HUES48 (cell line): ENCODE measurements at regions not wholly inside any gene's neighbourhood (a gene's known extent, or its start where the extent isn't known, plus 50 kb on each side); places are given as distances from the start of the nearest gene placed in this dataset.
"Not testable (repeated sequence)": the region's sequence is repeated elsewhere in the genome, so short reads cannot be mapped to it uniquely, and the experiment has no call there.

ENCODE experiments used
- H3K27ac ChIP-seq: one replicate; pipeline ENCODE4 v1.7.0; 2013; ENCODE audit warnings: low read depth, low read length, inconsistent platforms
- H3K27me3 ChIP-seq: 2 replicates; pipeline ENCODE4 v1.6.1; 2013; ENCODE audit warnings: mild to moderate bottlenecking, low read length; ENCODE audit not compliant: control insufficient read depth, insufficient read depth
- H3K36me3 ChIP-seq: 2 replicates; pipeline ENCODE4 v1.6.1; 2013; ENCODE audit warnings: low read length; ENCODE audit not compliant: control insufficient read depth, insufficient read depth
- H3K4me1 ChIP-seq: 2 replicates; pipeline ENCODE4 v1.6.1; 2013; ENCODE audit warnings: mild to moderate bottlenecking, low read length; ENCODE audit not compliant: control insufficient read depth, insufficient read depth
- H3K4me3 ChIP-seq: 2 replicates; pipeline ENCODE4 v1.5.1; 2013; ENCODE audit warnings: mild to moderate bottlenecking, low read depth, low read length
- H3K9ac ChIP-seq: 2 replicates; pipeline ENCODE4 v1.6.1; 2013; ENCODE audit warnings: mild to moderate bottlenecking, low read depth, low read length, moderate library complexity
- H3K9me3 ChIP-seq: 2 replicates; pipeline ENCODE4 v1.6.1; 2013; ENCODE audit warnings: low read length; ENCODE audit not compliant: control insufficient read depth, insufficient read depth

- no peak overlapping the region for H3K9ac ChIP-seq
- no peak overlapping the region for H3K27ac ChIP-seq
- H3K36me3 ChIP-seq: no peaks in the 10 kb centered on the region
- peaks cover 43% of the 10 kb centered on the region for H3K9me3 ChIP-seq
- H3K4me1 ChIP-seq: no peaks in the 10 kb centered on the region
- no peak overlapping the region for H3K4me3 ChIP-seq
- H3K27me3 ChIP-seq: no peaks in the 10 kb centered on the region
Measured at GRCh38 chrX:78822157-78822690, 74.7 kb downstream of the LPAR4 start.

- Histone ChIP-seq H3K36me3 (no peaks in the 10 kb centered on the region), H3K9ac (no peak overlapping the region), H3K9me3 (peaks cover 53% of the 10 kb centered on the region), H3K27ac (no peak overlapping the region), H3K4me3 (no peak overlapping the region), H3K4me1 (no peaks in the 10 kb centered on the region), H3K27me3 (no peaks in the 10 kb centered on the region)
Measured at GRCh38 chrX:78831523-78831922, 84.0 kb downstream of the LPAR4 start.

- Histone ChIP-seq H3K36me3 (no peaks in the 10 kb centered on the region), H3K27ac (no peak overlapping the region), H3K4me3 (no peak overlapping the region), H3K9ac (no peak overlapping the region), H3K27me3 (no peaks in the 10 kb centered on the region), H3K4me1 (no peaks in the 10 kb centered on the region), H3K9me3 (peaks cover 44% of the 10 kb centered on the region)
Measured at GRCh38 chrX:78838709-78839108, 91.2 kb downstream of the LPAR4 start.

- peaks cover 39% of the 10 kb centered on the region for H3K9me3 ChIP-seq
- no peaks in the 10 kb centered on the region for H3K27me3 ChIP-seq
- no peak overlapping the region for H3K9ac ChIP-seq
- no peaks in the 10 kb centered on the region for H3K4me1 ChIP-seq
- H3K36me3 ChIP-seq: no peaks in the 10 kb centered on the region
- H3K27ac ChIP-seq: no peak overlapping the region
- no peak overlapping the region for H3K4me3 ChIP-seq
Measured at GRCh38 chrX:78839711-78840110, 92.2 kb downstream of the LPAR4 start.

GRCh38 chrX:78844218-78844617 lies 96.7 kb downstream of the LPAR4 start:
- H3K4me1 ChIP-seq, H3K27me3 ChIP-seq, H3K4me3 ChIP-seq: not testable (repeated sequence)

GRCh38 chrX:78881248-78881647 lies 63.9 kb upstream of the P2RY10 start:
- not testable (repeated sequence) for H3K27ac ChIP-seq, H3K4me1 ChIP-seq, H3K9ac ChIP-seq, H3K4me3 ChIP-seq, H3K36me3 ChIP-seq, H3K27me3 ChIP-seq
- H3K9me3 ChIP-seq: peaks cover 30% of the 10 kb centered on the region

More at GRCh38 chrX:78844218-78844617, 96.7 kb downstream of the LPAR4 start:
- not testable (repeated sequence) for H3K36me3 ChIP-seq, H3K9ac ChIP-seq, H3K27ac ChIP-seq
- peaks cover 32% of the 10 kb centered on the region for H3K9me3 ChIP-seq

- peaks cover 38% of the 10 kb centered on the region for H3K9me3 ChIP-seq
- H3K27me3 ChIP-seq: no peaks in the 10 kb centered on the region
- no peak overlapping the region for H3K4me3 ChIP-seq
- H3K27ac ChIP-seq: no peak overlapping the region
- H3K36me3 ChIP-seq: no peaks in the 10 kb centered on the region
- H3K9ac ChIP-seq: no peak overlapping the region
- no peaks in the 10 kb centered on the region for H3K4me1 ChIP-seq
Measured at GRCh38 chrX:78886550-78886949, 58.6 kb upstream of the P2RY10 start.
